ENCODE measurements at regions not wholly inside any gene's neighbourhood (a gene's known extent, or its start where the extent isn't known, plus 50 kb on each side); places are given as distances from the start of the nearest gene placed in this dataset.

DNA sequence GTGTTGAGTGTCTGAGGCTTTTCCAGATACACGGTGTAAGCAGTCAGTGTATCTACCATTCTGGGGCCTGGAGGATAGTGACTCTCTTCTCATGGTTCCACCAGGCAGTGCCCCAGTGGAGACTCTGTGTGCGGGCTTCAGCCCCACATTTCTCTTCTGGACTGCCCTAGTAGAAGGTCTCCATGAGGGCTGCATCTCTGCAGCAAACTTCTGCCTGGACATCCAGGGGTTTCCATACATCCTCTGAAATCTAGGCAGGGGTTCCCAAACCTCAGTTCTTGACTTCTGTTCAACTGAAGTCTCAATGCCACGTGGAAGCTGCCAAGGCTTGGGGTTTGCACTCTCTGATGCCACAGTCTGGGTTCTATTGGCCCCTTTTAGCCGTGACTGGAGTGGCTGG is 256.6 kb upstream of the ITGA1 start:
- Histone ChIP-seq H3K79me1 (ENCODE audit: low read length) (no peaks in the 10 kb centered on the region), H3K27ac (ENCODE audit: low read depth, low read length) (no peak overlapping the region), H3K18ac (ENCODE audit: low read length) (no peak overlapping the region), H3K27me3 (ENCODE audit: insufficient read depth, low read length) (no peaks in the 10 kb centered on the region), H2AFZ (ENCODE audit: insufficient read depth, low read length, poor library complexity) (no peak overlapping the region), H3K4me1 (ENCODE audit: control insufficient read depth in 1 of 2, insufficient read depth in 2 of 2, low read length in 2 of 2) (no peaks in the 10 kb centered on the region), H2AK5ac (ENCODE audit: low read length) (no peak overlapping the region), H3K9me3 (ENCODE audit: insufficient read depth, low read depth, low read length) (peaks cover 5% of the 10 kb centered on the region), H4K91ac (ENCODE audit: low read depth, low read length) (no peak overlapping the region), H3K9ac (ENCODE audit: low read length) (no peak overlapping the region), H3K4me3 (ENCODE audit: low read depth, low read length) (no peak overlapping the region), H3K79me2 (ENCODE audit: control insufficient read depth, insufficient read depth, low read length, poor library complexity) (no peaks in the 10 kb centered on the region), H2BK12ac (ENCODE audit: low read length) (no peak overlapping the region), H3K23ac (ENCODE audit: low read length) (no peak overlapping the region), H4K12ac (ENCODE audit: low read depth, low read length) (no peak overlapping the region), H2BK5ac (ENCODE audit: low read depth, low read length, poor library complexity) (no peak overlapping the region), H3K4ac (ENCODE audit: low read depth, low read length) (no peak overlapping the region), H2BK120ac (ENCODE audit: insufficient read depth, low read length, poor library complexity) (no peak overlapping the region), H3K4me2 (ENCODE audit: low read length) (no peak overlapping the region), H3K36me3 (ENCODE audit: control insufficient read depth in 1 of 2, insufficient read depth in 2 of 2, low read length in 2 of 2) (no peaks in the 10 kb centered on the region), H3K14ac (ENCODE audit: low read length) (no peak overlapping the region), H4K8ac (ENCODE audit: low read depth, low read length) (no peak overlapping the region)
- no CpG with 5 or more reads among the region's 4 CpGs for WGBS (ENCODE audit: extremely low coverage, insufficient coverage, insufficient read length)
- no peak for DNase-seq

DNA sequence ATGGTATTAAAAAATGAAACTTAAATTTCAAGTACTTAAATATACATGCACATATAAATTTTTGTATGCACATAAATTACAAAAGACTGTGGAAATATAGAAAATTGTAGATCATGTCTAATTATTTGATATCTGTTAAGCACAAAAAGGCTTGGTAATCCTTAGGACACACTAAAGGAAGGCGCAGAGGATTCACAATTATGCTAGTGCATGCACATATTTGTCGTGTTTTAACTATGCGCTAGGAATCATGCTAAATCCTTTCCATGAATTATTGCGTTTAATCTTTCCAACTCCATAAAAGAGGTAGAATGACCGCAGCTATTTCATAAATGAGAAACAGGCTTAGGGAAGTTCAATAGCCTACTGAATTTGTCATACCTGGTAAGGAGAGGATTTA is 244.1 kb upstream of the ITGA1 start:
- H3K36me3 ChIP-seq (ENCODE audit: control insufficient read depth in 1 of 2, insufficient read depth in 2 of 2, low read length in 2 of 2), result no peaks in the 10 kb centered on the region
- no peak overlapping the region for H3K4ac ChIP-seq (ENCODE audit: low read depth, low read length)
- no peak overlapping the region for H3K4me3 ChIP-seq (ENCODE audit: low read depth, low read length)
- H2BK5ac ChIP-seq (ENCODE audit: low read depth, low read length, poor library complexity), result no peak overlapping the region
- no peaks in the 10 kb centered on the region for H3K79me1 ChIP-seq (ENCODE audit: low read length)
- H4K91ac ChIP-seq (ENCODE audit: low read depth, low read length), result no peak overlapping the region
- H3K14ac ChIP-seq (ENCODE audit: low read length), result no peak overlapping the region
- no peak overlapping the region for H4K8ac ChIP-seq (ENCODE audit: low read depth, low read length)
- no peak overlapping the region for H3K4me2 ChIP-seq (ENCODE audit: low read length)
- no CpG with 5 or more reads among the region's 5 CpGs for WGBS (ENCODE audit: extremely low coverage, insufficient coverage, insufficient read length)
- no peak overlapping the region for H2AK5ac ChIP-seq (ENCODE audit: low read length)
- no peak overlapping the region for H2BK12ac ChIP-seq (ENCODE audit: low read length)
- H3K27ac ChIP-seq (ENCODE audit: low read depth, low read length), result no peak overlapping the region
- H3K4me1 ChIP-seq (ENCODE audit: control insufficient read depth in 1 of 2, insufficient read depth in 2 of 2, low read length in 2 of 2), result no peaks in the 10 kb centered on the region
- H3K27me3 ChIP-seq (ENCODE audit: insufficient read depth, low read length), result no peaks in the 10 kb centered on the region
- H2BK120ac ChIP-seq (ENCODE audit: insufficient read depth, low read length, poor library complexity), result no peak overlapping the region
- H3K9me3 ChIP-seq (ENCODE audit: insufficient read depth, low read depth, low read length), result peaks cover 3% of the 10 kb centered on the region
- H4K12ac ChIP-seq (ENCODE audit: low read depth, low read length), result no peak overlapping the region
- H3K79me2 ChIP-seq (ENCODE audit: control insufficient read depth, insufficient read depth, low read length, poor library complexity), result no peaks in the 10 kb centered on the region
- DNase-seq, result no peak
- no peak overlapping the region for H3K18ac ChIP-seq (ENCODE audit: low read length)
- no peak overlapping the region for H3K23ac ChIP-seq (ENCODE audit: low read length)
- no peak overlapping the region for H3K9ac ChIP-seq (ENCODE audit: low read length)
- no peak overlapping the region for H2AFZ ChIP-seq (ENCODE audit: insufficient read depth, low read length, poor library complexity)

DNA sequence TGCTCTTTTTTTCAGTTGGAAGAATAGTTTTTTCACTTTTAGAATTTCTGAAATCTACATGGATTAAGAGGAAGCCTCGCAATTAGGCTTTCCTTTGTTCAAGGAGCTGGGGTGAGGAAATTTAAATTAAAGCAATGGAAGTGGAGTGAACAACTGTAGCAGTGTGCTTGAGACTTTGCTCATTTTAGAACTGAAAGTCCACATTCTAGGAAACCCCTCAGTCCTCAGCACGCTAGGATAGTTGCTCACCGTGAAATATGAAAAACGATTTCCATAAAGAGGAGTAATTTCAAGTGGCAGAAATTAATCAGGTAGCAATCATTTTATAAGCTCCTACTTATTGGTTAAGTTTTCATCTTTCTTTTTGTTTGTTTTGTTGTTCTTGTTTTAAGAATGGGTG is 243.0 kb upstream of the ITGA1 start:
- no peak for DNase-seq
- no peaks in the 10 kb centered on the region for H3K27me3 ChIP-seq (ENCODE audit: insufficient read depth, low read length)
- H3K14ac ChIP-seq (ENCODE audit: low read length), result no peak overlapping the region
- H2AK5ac ChIP-seq (ENCODE audit: low read length), result no peak overlapping the region
- H2BK120ac ChIP-seq (ENCODE audit: insufficient read depth, low read length, poor library complexity), result no peak overlapping the region
- no peak overlapping the region for H3K18ac ChIP-seq (ENCODE audit: low read length)
- H3K23ac ChIP-seq (ENCODE audit: low read length), result no peak overlapping the region
- H2BK12ac ChIP-seq (ENCODE audit: low read length), result no peak overlapping the region
- no peaks in the 10 kb centered on the region for H3K4me1 ChIP-seq (ENCODE audit: control insufficient read depth in 1 of 2, insufficient read depth in 2 of 2, low read length in 2 of 2)
- H2AFZ ChIP-seq (ENCODE audit: insufficient read depth, low read length, poor library complexity), result no peak overlapping the region
- H3K4me3 ChIP-seq (ENCODE audit: low read depth, low read length), result no peak overlapping the region
- H3K9me3 ChIP-seq (ENCODE audit: insufficient read depth, low read depth, low read length), result peaks cover 3% of the 10 kb centered on the region
- no peak overlapping the region for H3K9ac ChIP-seq (ENCODE audit: low read length)
- no peak overlapping the region for H4K91ac ChIP-seq (ENCODE audit: low read depth, low read length)
- no peaks in the 10 kb centered on the region for H3K36me3 ChIP-seq (ENCODE audit: control insufficient read depth in 1 of 2, insufficient read depth in 2 of 2, low read length in 2 of 2)
- H3K27ac ChIP-seq (ENCODE audit: low read depth, low read length), result no peak overlapping the region
- no peak overlapping the region for H3K4me2 ChIP-seq (ENCODE audit: low read length)
- H4K8ac ChIP-seq (ENCODE audit: low read depth, low read length), result no peak overlapping the region
- H3K79me1 ChIP-seq (ENCODE audit: low read length), result no peaks in the 10 kb centered on the region
- no CpG with 5 or more reads among the region's 4 CpGs for WGBS (ENCODE audit: extremely low coverage, insufficient coverage, insufficient read length)
- no peak overlapping the region for H4K12ac ChIP-seq (ENCODE audit: low read depth, low read length)
- H2BK5ac ChIP-seq (ENCODE audit: low read depth, low read length, poor library complexity), result no peak overlapping the region
- H3K4ac ChIP-seq (ENCODE audit: low read depth, low read length), result no peak overlapping the region
- H3K79me2 ChIP-seq (ENCODE audit: control insufficient read depth, insufficient read depth, low read length, poor library complexity), result no peaks in the 10 kb centered on the region

DNA sequence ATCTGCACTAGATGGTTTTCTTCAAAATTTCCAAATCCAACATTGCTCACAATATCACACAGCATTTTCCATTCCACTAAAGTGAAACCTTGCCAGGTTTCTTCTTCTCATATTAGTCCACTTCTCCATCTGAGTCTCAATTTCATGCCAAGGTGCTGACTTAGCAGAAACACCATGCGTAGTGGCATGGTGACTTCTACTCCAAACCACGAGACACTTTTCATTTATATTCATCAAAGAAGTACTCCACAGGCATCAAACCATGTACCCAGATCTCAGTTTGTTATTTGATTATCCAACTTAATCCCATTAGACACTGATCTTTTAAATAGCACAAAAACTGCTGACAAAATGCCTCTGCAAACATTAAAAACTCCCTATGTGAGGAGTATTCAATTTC is 233.4 kb upstream of the ITGA1 start:
- Histone ChIP-seq H3K79me2 (ENCODE audit: control insufficient read depth, insufficient read depth, low read length, poor library complexity) (no peaks in the 10 kb centered on the region), H2BK120ac (ENCODE audit: insufficient read depth, low read length, poor library complexity) (no peak overlapping the region), H3K18ac (ENCODE audit: low read length) (no peak overlapping the region), H3K4me3 (ENCODE audit: low read depth, low read length) (no peak overlapping the region), H4K12ac (ENCODE audit: low read depth, low read length) (no peak overlapping the region), H3K14ac (ENCODE audit: low read length) (no peak overlapping the region), H3K79me1 (ENCODE audit: low read length) (no peaks in the 10 kb centered on the region), H3K27ac (ENCODE audit: low read depth, low read length) (no peak overlapping the region), H4K8ac (ENCODE audit: low read depth, low read length) (no peak overlapping the region), H2AK5ac (ENCODE audit: low read length) (no peak overlapping the region), H3K36me3 (ENCODE audit: control insufficient read depth in 1 of 2, insufficient read depth in 2 of 2, low read length in 2 of 2) (no peaks in the 10 kb centered on the region), H3K9ac (ENCODE audit: low read length) (no peak overlapping the region), H2BK12ac (ENCODE audit: low read length) (no peak overlapping the region), H3K4me1 (ENCODE audit: control insufficient read depth in 1 of 2, insufficient read depth in 2 of 2, low read length in 2 of 2) (no peaks in the 10 kb centered on the region), H3K27me3 (ENCODE audit: insufficient read depth, low read length) (no peaks in the 10 kb centered on the region), H3K9me3 (ENCODE audit: insufficient read depth, low read depth, low read length) (no peaks in the 10 kb centered on the region), H3K4ac (ENCODE audit: low read depth, low read length) (no peak overlapping the region), H4K91ac (ENCODE audit: low read depth, low read length) (no peak overlapping the region), H3K23ac (ENCODE audit: low read length) (no peak overlapping the region), H3K4me2 (ENCODE audit: low read length) (no peak overlapping the region), H2BK5ac (ENCODE audit: low read depth, low read length, poor library complexity) (no peak overlapping the region), H2AFZ (ENCODE audit: insufficient read depth, low read length, poor library complexity) (no peak overlapping the region)
- DNase-seq, result no peak
- no CpG with 5 or more reads among the region's 2 CpGs for WGBS (ENCODE audit: extremely low coverage, insufficient coverage, insufficient read length)
